ENCODE measurements at regions not wholly inside any gene's neighbourhood (a gene's known extent, or its start where the extent isn't known, plus 50 kb on each side); places are given as distances from the start of the nearest gene placed in this dataset.

DNA sequence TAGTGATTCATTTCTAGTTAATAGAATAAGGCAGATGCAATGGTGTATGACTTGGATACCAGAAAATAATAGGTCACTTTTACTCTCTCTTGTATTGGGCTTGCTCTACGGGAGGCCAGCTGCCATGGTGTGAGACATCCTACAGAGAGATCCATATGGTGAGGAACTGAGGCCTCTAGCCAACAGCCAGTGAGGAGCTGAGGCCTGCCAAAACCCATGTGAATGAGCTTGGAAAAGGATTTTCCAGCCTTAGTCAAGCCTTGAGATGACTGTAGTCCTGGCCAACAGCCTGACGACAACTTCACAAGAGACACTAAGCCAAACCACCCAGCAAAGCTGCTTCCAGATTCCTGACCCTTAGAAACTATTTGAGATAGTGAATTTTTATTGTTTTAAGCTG lies 1300.2 kb downstream of the RAPGEF2 start:
- H3K36me3 ChIP-seq, result no peaks in the 10 kb centered on the region
- H3K9me3 ChIP-seq, result no peaks in the 10 kb centered on the region
- no peak overlapping the region for H3K4me3 ChIP-seq
- H3K27me3 ChIP-seq (replicated peaks; ENCODE audit: insufficient read depth), result no peaks in the 10 kb centered on the region
- ATAC-seq (ENCODE audit: insufficient number of reproducible peaks, low FRiP score, low read depth) (no peak), DNase-seq (ENCODE audit: low spot score) (no peak)
- no peak overlapping the region for H3K27ac ChIP-seq
- no peaks in the 10 kb centered on the region for H3K4me1 ChIP-seq (ENCODE audit: control insufficient read depth in 1 of 2, low read depth in 2 of 2)
- TF ChIP-seq, protein P1, sequence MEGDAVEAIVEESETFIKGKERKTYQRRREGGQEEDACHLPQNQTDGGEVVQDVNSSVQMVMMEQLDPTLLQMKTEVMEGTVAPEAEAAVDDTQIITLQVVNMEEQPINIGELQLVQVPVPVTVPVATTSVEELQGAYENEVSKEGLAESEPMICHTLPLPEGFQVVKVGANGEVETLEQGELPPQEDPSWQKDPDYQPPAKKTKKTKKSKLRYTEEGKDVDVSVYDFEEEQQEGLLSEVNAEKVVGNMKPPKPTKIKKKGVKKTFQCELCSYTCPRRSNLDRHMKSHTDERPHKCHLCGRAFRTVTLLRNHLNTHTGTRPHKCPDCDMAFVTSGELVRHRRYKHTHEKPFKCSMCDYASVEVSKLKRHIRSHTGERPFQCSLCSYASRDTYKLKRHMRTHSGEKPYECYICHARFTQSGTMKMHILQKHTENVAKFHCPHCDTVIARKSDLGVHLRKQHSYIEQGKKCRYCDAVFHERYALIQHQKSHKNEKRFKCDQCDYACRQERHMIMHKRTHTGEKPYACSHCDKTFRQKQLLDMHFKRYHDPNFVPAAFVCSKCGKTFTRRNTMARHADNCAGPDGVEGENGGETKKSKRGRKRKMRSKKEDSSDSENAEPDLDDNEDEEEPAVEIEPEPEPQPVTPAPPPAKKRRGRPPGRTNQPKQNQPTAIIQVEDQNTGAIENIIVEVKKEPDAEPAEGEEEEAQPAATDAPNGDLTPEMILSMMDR (IDR thresholded peaks at IDR 0.05), result no peak

DNA sequence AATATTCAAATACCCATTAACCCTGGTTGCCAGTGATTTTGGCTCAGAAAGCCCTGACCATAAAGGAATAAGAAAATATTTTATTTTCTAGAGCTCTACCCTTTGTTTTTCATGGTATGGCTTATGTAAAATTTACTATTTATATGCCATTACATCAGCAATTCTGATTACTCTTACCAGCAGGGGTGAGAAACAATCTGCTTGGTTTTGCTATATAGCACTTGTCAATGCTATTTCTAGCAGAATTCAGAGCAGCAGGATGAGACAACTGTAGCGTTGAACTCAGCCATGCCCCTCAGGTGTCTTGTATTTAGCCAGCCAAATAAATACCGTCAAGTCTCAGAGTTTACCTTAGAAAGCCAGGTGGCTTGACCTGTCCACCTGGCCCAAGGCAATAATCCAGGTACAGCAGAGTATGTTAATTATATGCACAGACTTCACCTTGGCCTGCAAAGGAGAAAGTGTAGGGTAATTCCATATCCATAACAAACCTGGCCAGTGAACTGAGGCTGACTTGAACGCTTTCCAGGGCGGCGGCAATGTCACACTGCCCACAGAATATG lies 1303.5 kb downstream of the RAPGEF2 start:
- DNase-seq (ENCODE audit: low spot score) (no peak), ATAC-seq (ENCODE audit: insufficient number of reproducible peaks, low FRiP score, low read depth) (no peak)
- TF ChIP-seq, protein P1 (IDR thresholded peaks at IDR 0.05), result no peak
- no peaks in the 10 kb centered on the region for H3K4me1 ChIP-seq (ENCODE audit: control insufficient read depth in 1 of 2, low read depth in 2 of 2)
- no peak overlapping the region for H3K27ac ChIP-seq
- no peak overlapping the region for H3K4me3 ChIP-seq
- H3K27me3 ChIP-seq (replicated peaks; ENCODE audit: insufficient read depth), result no peaks in the 10 kb centered on the region
- no peaks in the 10 kb centered on the region for H3K9me3 ChIP-seq
- H3K36me3 ChIP-seq, result no peaks in the 10 kb centered on the region

DNA sequence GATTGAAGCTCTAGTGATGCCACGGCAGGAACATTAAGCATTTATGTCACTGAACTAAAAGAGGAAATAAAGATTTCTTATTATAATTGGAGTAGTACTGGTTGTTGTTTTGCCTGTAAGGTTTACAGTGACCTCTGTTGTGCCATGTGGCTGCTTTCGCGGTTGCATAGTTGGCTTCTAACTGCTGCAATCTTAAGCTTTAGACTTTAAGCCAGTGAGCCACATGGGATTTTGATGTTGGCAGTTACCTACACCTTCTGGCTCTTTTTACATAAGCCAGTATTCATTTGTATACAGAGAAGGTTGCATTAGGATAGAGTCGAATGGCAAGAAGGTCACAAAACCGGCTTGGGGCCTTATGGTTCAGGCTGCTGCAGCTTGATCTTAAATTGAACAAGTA lies 1311.6 kb downstream of the RAPGEF2 start:
- Histone ChIP-seq H3K4me3 (no peak overlapping the region), H3K27ac (no peak overlapping the region), H3K36me3 (no peaks in the 10 kb centered on the region), H3K9me3 (no peaks in the 10 kb centered on the region), H3K27me3 (replicated peaks; ENCODE audit: insufficient read depth) (no peaks in the 10 kb centered on the region), H3K4me1 (ENCODE audit: control insufficient read depth in 1 of 2, low read depth in 2 of 2) (no peaks in the 10 kb centered on the region)
- TF ChIP-seq, protein P1 (IDR thresholded peaks at IDR 0.05), result no peak
- ATAC-seq (ENCODE audit: insufficient number of reproducible peaks, low FRiP score, low read depth) (no peak), DNase-seq (ENCODE audit: low spot score) (no peak)

DNA sequence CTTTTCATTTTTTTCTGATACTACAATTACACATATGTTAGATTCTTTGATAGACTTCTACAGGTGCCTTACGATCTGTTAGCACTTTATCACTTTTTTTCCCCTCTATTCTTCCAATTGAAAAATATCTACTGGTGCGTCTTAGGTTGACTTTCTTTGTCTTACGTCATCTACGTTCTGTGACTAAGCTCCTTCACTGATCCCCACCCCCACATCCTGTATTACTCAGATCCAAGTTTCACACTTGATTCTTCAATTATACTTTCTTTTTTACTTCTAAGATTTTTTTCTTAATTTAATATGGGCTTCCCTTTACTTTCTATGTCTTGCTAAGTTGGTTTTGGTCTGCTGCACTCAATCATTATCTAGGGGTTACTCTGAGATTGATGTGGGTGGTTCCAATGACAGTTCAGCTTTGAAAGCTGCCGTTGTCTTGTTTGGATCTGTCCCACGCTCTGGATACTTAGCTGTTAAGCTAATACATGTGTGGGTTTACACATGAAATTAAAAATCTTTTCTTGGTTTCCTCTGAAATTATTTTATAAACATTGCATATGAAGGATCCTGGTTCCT lies 1321.1 kb downstream of the RAPGEF2 start:
- H3K27ac ChIP-seq, result no peak overlapping the region
- H3K36me3 ChIP-seq, result no peaks in the 10 kb centered on the region
- DNase-seq (ENCODE audit: low spot score) (no peak), ATAC-seq (ENCODE audit: insufficient number of reproducible peaks, low FRiP score, low read depth) (no peak)
- TF ChIP-seq, protein P1 (IDR thresholded peaks at IDR 0.05), result no peak
- no peaks in the 10 kb centered on the region for H3K4me1 ChIP-seq (ENCODE audit: control insufficient read depth in 1 of 2, low read depth in 2 of 2)
- H3K4me3 ChIP-seq, result no peak overlapping the region
- H3K27me3 ChIP-seq (replicated peaks; ENCODE audit: insufficient read depth), result no peaks in the 10 kb centered on the region
- H3K9me3 ChIP-seq, result no peaks in the 10 kb centered on the region

DNA sequence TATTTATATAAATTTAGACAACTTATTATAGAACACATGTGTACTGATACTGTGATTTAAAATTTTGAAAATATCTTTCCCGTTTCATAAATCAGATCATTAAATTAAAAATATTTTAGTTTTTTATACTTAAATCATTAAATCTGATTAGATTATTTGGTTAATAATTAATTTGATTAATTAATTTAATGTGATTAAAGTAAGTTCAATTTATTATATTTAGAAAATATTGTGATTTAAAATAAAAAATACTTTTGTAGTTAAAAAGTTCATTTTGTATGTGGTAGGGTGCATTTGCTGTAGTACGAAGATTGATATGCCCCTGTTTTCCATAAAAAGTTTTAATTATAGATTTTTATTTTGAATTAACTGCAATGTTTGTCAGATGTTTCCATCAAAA lies 1323.4 kb downstream of the RAPGEF2 start:
- TF ChIP-seq, protein P1 (IDR thresholded peaks at IDR 0.05), result no peak
- no peaks in the 10 kb centered on the region for H3K27me3 ChIP-seq (replicated peaks; ENCODE audit: insufficient read depth)
- H3K4me3 ChIP-seq, result no peak overlapping the region
- H3K9me3 ChIP-seq, result no peaks in the 10 kb centered on the region
- no peak overlapping the region for H3K27ac ChIP-seq
- no peak for DNase-seq (ENCODE audit: low spot score)
- ATAC-seq (ENCODE audit: insufficient number of reproducible peaks, low FRiP score, low read depth), result no peak
- H3K36me3 ChIP-seq, result no peaks in the 10 kb centered on the region
- no peaks in the 10 kb centered on the region for H3K4me1 ChIP-seq (ENCODE audit: control insufficient read depth in 1 of 2, low read depth in 2 of 2)

Measured in thoracic aorta (tissue), 2 donors.